ENCODE measurements at regions not wholly inside any gene's neighbourhood (a gene's known extent, or its start where the extent isn't known, plus 50 kb on each side); places are given as distances from the start of the nearest gene placed in this dataset.

- TF ChIP-seq HOXD1 (CRISPR knock-in tag; IDR thresholded peaks at IDR 0.05) (no peak), TFAP4 (IDR thresholded peaks at IDR 0.05; ENCODE audit: borderline replicate concordance, low read depth) (no peak), ZFX (CRISPR knock-in tag; IDR thresholded peaks at IDR 0.05; ENCODE audit: low read depth) (no peak), ZNF468 (CRISPR knock-in tag; IDR thresholded peaks at IDR 0.05) (no peak), ZNF343 (CRISPR knock-in tag; IDR thresholded peaks at IDR 0.05) (no peak), RBM22 (optimal IDR thresholded peaks at IDR 0.05; ENCODE audit: low read length) (no peak)
- no peaks in the 10 kb centered on the region for H3K9me3 ChIP-seq (ENCODE audit: low read length)
- H3K9ac ChIP-seq (ENCODE audit: insufficient read depth, low read depth, low read length), result no peak overlapping the region
- no TSS peak for BruUV-seq (replicated peaks)
- no peak overlapping the region for H3K4me3 ChIP-seq (replicated peaks in 1 of 3; ENCODE audit: insufficient read depth in 1 of 3, low read depth in 2 of 3, low read length in 3 of 3)
- H3K79me2 ChIP-seq (ENCODE audit: insufficient read depth, low read length), result no peaks in the 10 kb centered on the region
- no peaks in the 10 kb centered on the region; a peak in 1 of 5 replicates for H3K27me3 ChIP-seq (ENCODE audit: control insufficient read depth in 1 of 2, insufficient read depth in 2 of 2, low read length in 2 of 2)
- in situ Hi-C loops (cut with HindIII; ENCODE audit: extremely low pct_ligation_motif_present, low pct_unique_long_range_greater_than_20kb), result loop anchor here (25.0 kb wide), 1 partner anchor 1184 kb away; no protein-coding TSS in a partner anchor
- DNase-seq (ENCODE audit: low spot score) (no peak), ATAC-seq (no peak), FAIRE-seq (no peak)
- H2AFZ ChIP-seq (ENCODE audit: low read length), result no peak overlapping the region
- intact Hi-C loops (cut with micrococcal nuclease; ENCODE audit: unreplicated experiment), result loop anchor here (10.0 kb wide), 1 partner anchor 1131 kb away; no protein-coding TSS in a partner anchor
- POLR2A ChIA-PET, result no interaction called here
- CTCF ChIA-PET (ENCODE audit: low intra/inter-chr PET ratio, low total read pairs), result no interaction called here
- no peak overlapping the region for H3K4me2 ChIP-seq (ENCODE audit: low read depth, low read length)
- 43% methylated on average over 2 of the region's 2 CpGs for WGBS (ENCODE audit: low lambda C conversion rate)
- no peaks in the 10 kb centered on the region for H3K36me3 ChIP-seq (replicated peaks in 1 of 2; ENCODE audit: control insufficient read depth in 1 of 2, insufficient read depth in 2 of 2, low read length in 2 of 2)
- no peaks in the 10 kb centered on the region for H3K4me1 ChIP-seq (ENCODE audit: insufficient read depth, low read length)
- no peaks in the 10 kb centered on the region for H4K20me1 ChIP-seq (ENCODE audit: insufficient read depth, low read length)
- no peak overlapping the region for H3K27ac ChIP-seq (ENCODE audit: extremely low read length, insufficient read depth, low read length)
Observed at GRCh38 chr3:163045945-163046344, 1549.3 kb downstream of the OTOL1 start.

- intact Hi-C loops (cut with micrococcal nuclease; ENCODE audit: unreplicated experiment) (loop anchor here (10.0 kb wide), 1 partner anchor 1134 kb away; no protein-coding TSS in a partner anchor), in situ Hi-C loops (cut with HindIII; ENCODE audit: extremely low pct_ligation_motif_present, low pct_unique_long_range_greater_than_20kb) (loop anchor here (25.0 kb wide), 1 partner anchor 1187 kb away; no protein-coding TSS in a partner anchor)
- WGBS (ENCODE audit: low lambda C conversion rate), result 0% methylated on average over 1 of the region's 1 CpG
- Histone ChIP-seq H3K4me3 (replicated peaks in 1 of 3; ENCODE audit: insufficient read depth in 1 of 3, low read depth in 2 of 3, low read length in 3 of 3) (no peak overlapping the region), H3K36me3 (replicated peaks in 1 of 2; ENCODE audit: control insufficient read depth in 1 of 2, insufficient read depth in 2 of 2, low read length in 2 of 2) (no peaks in the 10 kb centered on the region), H3K27me3 (ENCODE audit: control insufficient read depth in 1 of 2, insufficient read depth in 2 of 2, low read length in 2 of 2) (no peaks in the 10 kb centered on the region; a peak in 2 of 5 replicates), H3K79me2 (ENCODE audit: insufficient read depth, low read length) (no peaks in the 10 kb centered on the region), H3K9ac (ENCODE audit: insufficient read depth, low read depth, low read length) (no peak overlapping the region), H3K4me1 (ENCODE audit: insufficient read depth, low read length) (no peaks in the 10 kb centered on the region), H2AFZ (ENCODE audit: low read length) (no peak overlapping the region), H3K9me3 (ENCODE audit: low read length) (no peaks in the 10 kb centered on the region), H4K20me1 (ENCODE audit: insufficient read depth, low read length) (no peaks in the 10 kb centered on the region), H3K4me2 (ENCODE audit: low read depth, low read length) (no peak overlapping the region), H3K27ac (ENCODE audit: extremely low read length, insufficient read depth, low read length) (no peak overlapping the region)
- no peak for ATAC-seq
- POLR2A ChIA-PET, result no interaction called here
- FAIRE-seq, result no peak
- no peak for TF ChIP-seq ZNF17 (CRISPR knock-in tag; IDR thresholded peaks at IDR 0.05)
- no peak for TF ChIP-seq ATF7 (IDR thresholded peaks at IDR 0.05)
- TF ChIP-seq ATF7 (CRISPR knock-in tag; IDR thresholded peaks at IDR 0.05), result no peak
- TF ChIP-seq ZNF605 (CRISPR knock-in tag; IDR thresholded peaks at IDR 0.05), result no peak
- no peak for TF ChIP-seq ZBTB26 (CRISPR knock-in tag; IDR thresholded peaks at IDR 0.05; ENCODE audit: borderline replicate concordance)
- no peak for TF ChIP-seq ZNF10 (CRISPR knock-in tag; IDR thresholded peaks at IDR 0.05; ENCODE audit: borderline replicate concordance, low read depth)
- TF ChIP-seq KMT2B (CRISPR knock-in tag; IDR thresholded peaks at IDR 0.05), result no peak
- no peak for TF ChIP-seq RARA (CRISPR knock-in tag; IDR thresholded peaks at IDR 0.05)
- no peak for TF ChIP-seq ZNF33B (CRISPR knock-in tag; IDR thresholded peaks at IDR 0.05)
- no peak for TF ChIP-seq SMAD3 (CRISPR knock-in tag; IDR thresholded peaks at IDR 0.05)
- no peak for TF ChIP-seq ZNF274 (CRISPR knock-in tag; IDR thresholded peaks at IDR 0.05)
- no peak for TF ChIP-seq MED8 (CRISPR knock-in tag; IDR thresholded peaks at IDR 0.05; ENCODE audit: insufficient replicate concordance)
- no TSS peak for BruUV-seq (replicated peaks)
- CTCF ChIA-PET (ENCODE audit: low intra/inter-chr PET ratio, low total read pairs), result no interaction called here
- no peak for DNase-seq (ENCODE audit: low spot score)
Observed at GRCh38 chr3:163048881-163049280, 1552.3 kb downstream of the OTOL1 start.

Measured in HepG2 (cell line).